ENCODE measurements at regions not wholly inside any gene's neighbourhood (a gene's known extent, or its start where the extent isn't known, plus 50 kb on each side); places are given as distances from the start of the nearest gene placed in this dataset.

DNA sequence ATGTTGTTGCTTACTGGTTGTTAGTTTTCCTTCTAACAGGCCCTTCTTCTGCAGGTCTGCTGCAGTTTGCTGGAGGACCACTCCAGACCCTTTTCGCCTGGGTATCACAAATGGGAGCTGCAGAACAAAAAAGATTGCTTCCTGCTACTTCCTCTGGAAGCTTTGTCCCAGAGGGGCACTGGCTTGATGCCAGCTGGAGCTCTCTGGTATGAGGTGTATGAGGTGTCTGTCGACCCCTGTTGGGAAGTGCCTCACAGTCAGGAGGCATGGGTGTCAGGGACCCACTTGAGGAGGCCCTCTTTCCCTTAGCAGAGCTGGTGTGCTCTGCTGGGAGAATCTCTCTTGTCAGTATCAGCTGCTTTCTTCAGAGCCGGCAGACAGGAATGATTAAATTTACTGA is 127.4 kb upstream of the EDA2R start:
- H3K9me3 Mint-ChIP-seq = peaks cover 0 to 8% (median 0%) of the 10 kb centered on the region in 7 donors
- Histone ChIP-seq H3K9me3 (replicated peaks in 1 of 2; ENCODE audit: control insufficient read depth in 1 of 2, insufficient read depth in 1 of 2, low read length in 2 of 2) (no peaks in the 10 kb centered on the region), H4K20me1 (ENCODE audit: insufficient read depth, low read length) (no peaks in the 10 kb centered on the region), H3K36me3 (replicated peaks in 1 of 2; ENCODE audit: control insufficient read depth in 1 of 2, insufficient read depth in 2 of 2, low read length in 2 of 2) (no peaks in the 10 kb centered on the region), H3K27ac (ENCODE audit: low read depth in 1 of 2, low read length in 2 of 2) (no peak overlapping the region), H3K9ac (ENCODE audit: insufficient read depth, low read length, poor library complexity, severe bottlenecking) (no peak overlapping the region), H3K27me3 (ENCODE audit: control insufficient read depth in 2 of 2, insufficient read depth in 2 of 2, low read length in 2 of 2) (no peaks in the 10 kb centered on the region), H2AFZ (ENCODE audit: insufficient read depth, low read depth, low read length, poor library complexity, severe bottlenecking) (no peak overlapping the region), H3K4me2 (replicated peaks; ENCODE audit: extremely low read depth, low read length, poor library complexity, severe bottlenecking) (no peak overlapping the region), H3K4me3 (replicated peaks in 1 of 3; ENCODE audit: low read depth in 2 of 3, low read length in 3 of 3) (no peak overlapping the region), H3K79me2 (ENCODE audit: insufficient read depth, low read length) (no peaks in the 10 kb centered on the region), H3K4me1 (ENCODE audit: control insufficient read depth in 1 of 2, insufficient read depth in 2 of 2, low read length in 2 of 2) (no peaks in the 10 kb centered on the region)
- DNase-seq = no peak
- H3K27me3 Mint-ChIP-seq (ENCODE audit: low read depth in 3 of 3) = peaks cover 0 to 2% (median 1%) of the 10 kb centered on the region in 3 donors
- H3K4me1 Mint-ChIP-seq = no peaks in the 10 kb centered on the region
- no peak overlapping the region for H3K27ac Mint-ChIP-seq
- H3K4me3 Mint-ChIP-seq = no peak overlapping the region
- WGBS (ENCODE audit: insufficient coverage) = no CpG with 5 or more reads among the region's 3 CpGs
- TF ChIP-seq, protein P1, sequence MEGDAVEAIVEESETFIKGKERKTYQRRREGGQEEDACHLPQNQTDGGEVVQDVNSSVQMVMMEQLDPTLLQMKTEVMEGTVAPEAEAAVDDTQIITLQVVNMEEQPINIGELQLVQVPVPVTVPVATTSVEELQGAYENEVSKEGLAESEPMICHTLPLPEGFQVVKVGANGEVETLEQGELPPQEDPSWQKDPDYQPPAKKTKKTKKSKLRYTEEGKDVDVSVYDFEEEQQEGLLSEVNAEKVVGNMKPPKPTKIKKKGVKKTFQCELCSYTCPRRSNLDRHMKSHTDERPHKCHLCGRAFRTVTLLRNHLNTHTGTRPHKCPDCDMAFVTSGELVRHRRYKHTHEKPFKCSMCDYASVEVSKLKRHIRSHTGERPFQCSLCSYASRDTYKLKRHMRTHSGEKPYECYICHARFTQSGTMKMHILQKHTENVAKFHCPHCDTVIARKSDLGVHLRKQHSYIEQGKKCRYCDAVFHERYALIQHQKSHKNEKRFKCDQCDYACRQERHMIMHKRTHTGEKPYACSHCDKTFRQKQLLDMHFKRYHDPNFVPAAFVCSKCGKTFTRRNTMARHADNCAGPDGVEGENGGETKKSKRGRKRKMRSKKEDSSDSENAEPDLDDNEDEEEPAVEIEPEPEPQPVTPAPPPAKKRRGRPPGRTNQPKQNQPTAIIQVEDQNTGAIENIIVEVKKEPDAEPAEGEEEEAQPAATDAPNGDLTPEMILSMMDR (IDR thresholded peaks at IDR 0.05) = no peak
- no peaks in the 10 kb centered on the region for H3K36me3 Mint-ChIP-seq
- intact Hi-C loops (cut with micrococcal nuclease) = no loop called here

DNA sequence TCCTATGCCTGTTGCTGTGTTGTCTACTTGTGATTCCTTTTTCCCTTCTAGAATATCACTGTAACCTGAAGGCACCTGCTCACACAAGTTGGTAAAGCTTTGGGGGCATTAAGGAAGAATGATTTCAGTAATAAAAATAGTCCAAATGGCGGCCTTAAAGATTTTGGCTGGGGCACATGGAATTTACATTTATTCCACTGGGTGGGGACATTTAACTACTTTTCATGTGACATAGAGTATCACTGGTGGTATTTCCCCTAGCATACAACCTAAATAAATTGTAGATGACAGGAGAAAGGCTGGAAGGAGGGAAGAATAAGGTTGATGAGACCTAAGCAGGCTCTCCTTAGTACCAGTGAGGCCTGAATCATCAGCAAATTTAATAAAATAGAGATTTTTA is 121.8 kb upstream of the EDA2R start:
- no peak for DNase-seq
- Mint-ChIP-seq H3K27ac (no peak overlapping the region), H3K9me3 (peaks cover 0 to 2% (median 0%) of the 10 kb centered on the region in 7 donors), H3K4me1 (no peaks in the 10 kb centered on the region), H3K4me3 (no peak overlapping the region), H3K36me3 (no peaks in the 10 kb centered on the region), H3K27me3 (ENCODE audit: low read depth in 3 of 3) (peaks cover 0 to 2% (median 1%) of the 10 kb centered on the region in 3 donors)
- WGBS (ENCODE audit: insufficient coverage) = no CpG with 5 or more reads among the region's 1 CpG
- Histone ChIP-seq H3K4me3 (replicated peaks in 1 of 3; ENCODE audit: low read depth in 2 of 3, low read length in 3 of 3) (no peak overlapping the region), H3K9ac (ENCODE audit: insufficient read depth, low read length, poor library complexity, severe bottlenecking) (no peak overlapping the region), H2AFZ (ENCODE audit: insufficient read depth, low read depth, low read length, poor library complexity, severe bottlenecking) (no peak overlapping the region), H3K36me3 (replicated peaks in 1 of 2; ENCODE audit: control insufficient read depth in 1 of 2, insufficient read depth in 2 of 2, low read length in 2 of 2) (no peaks in the 10 kb centered on the region), H3K9me3 (replicated peaks in 1 of 2; ENCODE audit: control insufficient read depth in 1 of 2, insufficient read depth in 1 of 2, low read length in 2 of 2) (no peaks in the 10 kb centered on the region), H3K27ac (ENCODE audit: low read depth in 1 of 2, low read length in 2 of 2) (no peak overlapping the region), H3K79me2 (ENCODE audit: insufficient read depth, low read length) (no peaks in the 10 kb centered on the region), H3K4me1 (ENCODE audit: control insufficient read depth in 1 of 2, insufficient read depth in 2 of 2, low read length in 2 of 2) (no peaks in the 10 kb centered on the region), H3K27me3 (ENCODE audit: control insufficient read depth in 2 of 2, insufficient read depth in 2 of 2, low read length in 2 of 2) (peaks cover 0 to 3% of the 10 kb centered on the region in 2 donors), H4K20me1 (ENCODE audit: insufficient read depth, low read length) (no peaks in the 10 kb centered on the region), H3K4me2 (replicated peaks; ENCODE audit: extremely low read depth, low read length, poor library complexity, severe bottlenecking) (no peak overlapping the region)
- intact Hi-C loops (cut with micrococcal nuclease) = no loop called here
- TF ChIP-seq, protein P1 (IDR thresholded peaks at IDR 0.05) = no peak

All from CD14-positive monocyte (primary cell).